K562 (cell line): ENCODE measurements at regions not wholly inside any gene's neighbourhood (a gene's known extent, or its start where the extent isn't known, plus 50 kb on each side); places are given as distances from the start of the nearest gene placed in this dataset.

ENCODE experiments used
- ATAC-seq: fragments of 200-7000 bp; cut with Tn5 transposase; 3 replicates; pipeline ENCODE4 v1.9.1; 2020; ENCODE audit warnings: moderate library complexity
- BruUV-seq: library from RNA; stranded (reverse); fragments of 400-500 nt; replicated peaks from 2 replicates; lab custom pipeline; 2021; lab: Mats Ljungman, UMichigan
- CTCF ChIA-PET: fragments of 300-600 bp; formaldehyde crosslinking; extraction: SDS; loops from one replicate; lab custom pipeline; 2021; ENCODE audit warnings: low intra/inter-chr PET ratio; lab: Yijun Ruan, JAX
- POLR2A ChIA-PET: fragments of 300-600, 350-650 bp; sonication (Branson Sonifier 250); formaldehyde crosslinking; extraction: SDS; loops from one replicate; lab custom pipeline; 2021; ENCODE audit warnings: antibody characterized with exemption, inconsistent platforms; lab: Yijun Ruan, JAX
- DNase-seq, 4 experiments: peaks; one replicate each; pipeline versions ENCODE4 v3.0.0 to v3.0.0-alpha.2; 2011 to 2018; ENCODE audit warnings: low spot score in 3 of 4, mixed read lengths in 3 of 4; ENCODE audit errors: extremely low read depth in 1 of 4
- FAIRE-seq: peaks from 2 replicates; lab custom pipeline; 2011; peaks lifted over from hg19 to GRCh38; lab: Jason Lieb, UNC
- H2AFZ ChIP-seq: 2 replicates; pipeline ENCODE4 v1.6.0; 2011; ENCODE audit warnings: low read depth, low read length, control low read depth, inconsistent platforms
- H3K27ac ChIP-seq: fragments of 200-600 bp; 3 replicates; pipeline ENCODE4 v1.8.0; 2011; ENCODE audit warnings: low read depth, mild to moderate bottlenecking, control low read depth, inconsistent platforms, low read length, moderate library complexity, mixed read lengths; ENCODE audit errors: extremely low read depth
- H3K27me3 ChIP-seq, 2 experiments: fragments of 300-600 bp in 1 of 2; 2 replicates in 1 of 2; 3 replicates in 1 of 2; pipeline versions ENCODE4 v1.6.0 to v1.8.0; 2011; ENCODE audit warnings: inconsistent platforms in 2 of 2, low read length in 2 of 2, mild to moderate bottlenecking in 1 of 2, mixed read lengths in 1 of 2, moderate library complexity in 1 of 2; ENCODE audit not compliant: control insufficient read depth in 2 of 2, insufficient read depth in 2 of 2
- H3K36me3 ChIP-seq: fragments of 300-600 bp; 3 replicates; pipeline ENCODE4 v1.8.0; 2011; ENCODE audit warnings: mild to moderate bottlenecking, low read length, inconsistent platforms; ENCODE audit not compliant: control insufficient read depth, insufficient read depth
- H3K4me1 ChIP-seq, 2 experiments: fragments of 200-600 bp in 1 of 2; replicated peaks in 1 of 2; 2 replicates in 1 of 2; 3 replicates in 1 of 2; pipeline versions ENCODE4 v1.5.1 to v1.8.0; 2011; ENCODE audit warnings: inconsistent platforms in 2 of 2, low read length in 2 of 2, mild to moderate bottlenecking in 1 of 2, mixed read lengths in 1 of 2, moderate library complexity in 1 of 2; ENCODE audit not compliant: control insufficient read depth in 2 of 2, insufficient read depth in 2 of 2
- H3K4me2 ChIP-seq: 2 replicates; pipeline ENCODE4 v1.6.1; 2011; ENCODE audit warnings: low read length, control low read depth, inconsistent platforms, mixed read lengths; ENCODE audit not compliant: insufficient read depth
- H3K4me3 ChIP-seq: fragments of 200-600 bp; sonication (generic), shearing (Covaris generic); 2 replicates; pipeline ENCODE4 v1.5.1; 2016; ENCODE audit warnings: control low read depth, inconsistent platforms
- H3K79me2 ChIP-seq: fragments of 200-600 bp; 3 replicates; pipeline ENCODE4 v1.8.0; 2011; ENCODE audit warnings: low read length, inconsistent platforms; ENCODE audit not compliant: control insufficient read depth, insufficient read depth
- H3K9ac ChIP-seq, 2 experiments: 2 replicates each; pipeline versions ENCODE4 v1.6.0 to v1.6.1; 2011; ENCODE audit warnings: low read depth in 2 of 2, low read length in 2 of 2, control low read depth in 1 of 2, inconsistent platforms in 1 of 2, mild to moderate bottlenecking in 1 of 2, mixed read lengths in 1 of 2; ENCODE audit not compliant: insufficient read depth in 1 of 2
- H3K9me1 ChIP-seq: one replicate; pipeline ENCODE4 v1.6.0; 2011; ENCODE audit warnings: inconsistent platforms, mild to moderate bottlenecking, low read length, moderate library complexity; ENCODE audit not compliant: control insufficient read depth, insufficient read depth
- H3K9me3 ChIP-seq: replicated peaks from 2 replicates; pipeline ENCODE4 v1.5.1; 2011; ENCODE audit warnings: low read depth, low read length, inconsistent platforms; ENCODE audit not compliant: control insufficient read depth, insufficient read depth
- H4K20me1 ChIP-seq: replicated peaks from 2 replicates; pipeline ENCODE4 v1.6.1; 2011; ENCODE audit warnings: low read length, inconsistent platforms, mixed read lengths; ENCODE audit not compliant: control insufficient read depth, insufficient read depth
- BCOR ChIP-seq: fragments of 450-650 bp; IDR thresholded peaks from 2 replicates; pipeline ENCODE4 v1.6.1; 2016
- CTBP1 ChIP-seq: fragments of 450-650 bp; IDR thresholded peaks from 2 replicates; pipeline ENCODE4 v1.6.1; 2016; ENCODE audit warnings: borderline replicate concordance
- GTF2F1 ChIP-seq: IDR thresholded peaks from 2 replicates; pipeline ENCODE4 v1.6.1; 2011; ENCODE audit warnings: low read depth, low read length, improper control_type of control experiment
- KAT7 ChIP-seq: sonication (generic); formaldehyde crosslinking; IDR thresholded peaks from 2 replicates; pipeline ENCODE4 v1.8.0; 2022; ENCODE audit warnings: missing genetic modification reagents, mild to moderate bottlenecking, borderline replicate concordance
- MNT ChIP-seq, 2 experiments: fragments of 450-650 bp; conservative IDR thresholded peaks; 2 replicates each; pipeline ENCODE4 v1.6.1; 2017; ENCODE audit warnings: mild to moderate bottlenecking in 2 of 2, moderate library complexity in 2 of 2
- MXI1 ChIP-seq: IDR thresholded peaks from 2 replicates; pipeline ENCODE4 v1.6.1; 2011; ENCODE audit warnings: low read depth, mild to moderate bottlenecking, improper control_type of control experiment, low read length
- NR4A1 ChIP-seq, 2 experiments: fragments of 250-450 bp in 1 of 2; fragments of 450-650 bp in 1 of 2; sonication (Bioruptor Pico) in 1 of 2; IDR thresholded peaks; 2 replicates each; pipeline versions ENCODE4 v1.4.0 to v1.6.1; 2016 to 2020; ENCODE audit warnings: mild to moderate bottlenecking in 2 of 2, missing compliant biosample characterization in 1 of 2, missing genetic modification characterization in 1 of 2, moderate library complexity in 1 of 2
- SREBF2 ChIP-seq: sonication (generic); formaldehyde crosslinking; IDR thresholded peaks from 2 replicates; pipeline ENCODE4 v1.4.0; 2020; ENCODE audit warnings: mild to moderate bottlenecking, missing genetic modification reagents
- TRIM24 ChIP-seq, 2 experiments: fragments of 450-650 bp; IDR thresholded peaks; 2 replicates each; pipeline ENCODE4 v1.6.1; 2016
- ZFPM2 ChIP-seq: fragments of 250-450 bp; sonication (Bioruptor Pico); IDR thresholded peaks from 2 replicates; pipeline ENCODE4 v1.5.1; 2022; ENCODE audit warnings: mild to moderate bottlenecking
- ZNF121 ChIP-seq: sonication (generic); formaldehyde crosslinking; conservative IDR thresholded peaks from 2 replicates; pipeline ENCODE4 v1.8.0; 2022; ENCODE audit warnings: missing genetic modification reagents
- ZNF134 ChIP-seq: fragments of 250-450 bp; sonication (Bioruptor Pico); conservative IDR thresholded peaks from 2 replicates; pipeline ENCODE4 v1.4.0; 2020
- ZNF41 ChIP-seq: fragments of 250-450 bp; sonication (Bioruptor Pico); conservative IDR thresholded peaks from 2 replicates; pipeline ENCODE4 v1.4.0; 2020; ENCODE audit warnings: mild to moderate bottlenecking
- ZNF584 ChIP-seq: fragments of 200-800 bp; sonication (Bioruptor generic); IDR thresholded peaks from 2 replicates; pipeline ENCODE4 v1.6.1; 2016; ENCODE audit warnings: low read depth, mild to moderate bottlenecking, missing genetic modification characterization, missing compliant biosample characterization
- ZNF77 ChIP-seq: fragments of 250-450 bp; sonication (Bioruptor Pico); IDR thresholded peaks from 2 replicates; pipeline ENCODE4 v1.5.0; 2020
- WGBS: fragments of 100-300 bp; shearing (Covaris generic); methylation state at CpG from one replicate; pipeline ENCODE4 v1.1.6; 2016; ENCODE audit warnings: low coverage, mixed read lengths; ENCODE audit not compliant: insufficient coverage; ENCODE audit errors: missing lambda C conversion rate; 5-methylcytosine and 5-hydroxymethylcytosine counted together
- in situ Hi-C: fragments of 300-500 bp; cut with MboI; formaldehyde crosslinking; loops from 4 replicates; pipeline ENCODE4 v1.15.0; 2018; ENCODE audit warnings: inconsistent platforms, mixed read lengths
- intact Hi-C: fragments of 100-400 bp; cut with micrococcal nuclease; formaldehyde crosslinking; loops from 2 replicates; pipeline ENCODE4 v1.14.2; 2022
- TF ChIP-seq, protein P1 (sequence below): sonication (generic); formaldehyde crosslinking; IDR thresholded peaks from 2 replicates; pipeline ENCODE4 v1.8.1; 2023; ENCODE audit warnings: mild to moderate bottlenecking, missing genetic modification reagents

DNA sequence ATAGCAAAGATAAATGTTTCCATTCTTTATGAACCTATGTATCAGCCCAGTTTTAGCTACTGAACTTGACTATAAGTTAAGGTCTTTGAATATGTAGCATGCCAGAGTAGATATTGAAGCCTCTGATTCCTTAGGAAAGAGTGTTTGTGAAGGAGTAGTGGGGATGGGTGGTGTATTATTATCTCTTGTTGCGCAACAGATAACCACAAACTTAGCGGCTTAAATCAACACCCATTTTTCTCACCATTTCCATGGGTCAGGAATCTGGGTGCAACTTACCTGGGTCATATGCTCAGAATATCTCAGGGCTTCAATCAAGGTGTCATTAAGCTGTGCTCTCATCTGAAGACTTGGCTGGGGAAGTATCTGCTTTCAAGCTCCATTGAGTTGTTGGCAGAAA, 251.4 kb upstream of the PUDP start:
- H3K27me3 ChIP-seq, result no peaks in the 10 kb centered on the region
- ChIA-PET CTCF (no interaction called here), POLR2A (no interaction called here)
- no peaks in the 10 kb centered on the region for H4K20me1 ChIP-seq
- DNase-seq (no peak), FAIRE-seq (no peak), ATAC-seq (no peak)
- no peaks in the 10 kb centered on the region for H3K36me3 ChIP-seq
- no peaks in the 10 kb centered on the region for H3K4me1 ChIP-seq
- H3K4me2 ChIP-seq, result no peak overlapping the region
- in situ Hi-C loops, result no loop called here
- intact Hi-C loops, result no loop called here
- no peak overlapping the region for H3K4me3 ChIP-seq
- H3K79me2 ChIP-seq, result no peaks in the 10 kb centered on the region
- TF ChIP-seq ZNF584 (no peak), ZNF41 (no peak), ZNF121 (CRISPR knock-in tag) (no peak)
- TF ChIP-seq, protein P1, sequence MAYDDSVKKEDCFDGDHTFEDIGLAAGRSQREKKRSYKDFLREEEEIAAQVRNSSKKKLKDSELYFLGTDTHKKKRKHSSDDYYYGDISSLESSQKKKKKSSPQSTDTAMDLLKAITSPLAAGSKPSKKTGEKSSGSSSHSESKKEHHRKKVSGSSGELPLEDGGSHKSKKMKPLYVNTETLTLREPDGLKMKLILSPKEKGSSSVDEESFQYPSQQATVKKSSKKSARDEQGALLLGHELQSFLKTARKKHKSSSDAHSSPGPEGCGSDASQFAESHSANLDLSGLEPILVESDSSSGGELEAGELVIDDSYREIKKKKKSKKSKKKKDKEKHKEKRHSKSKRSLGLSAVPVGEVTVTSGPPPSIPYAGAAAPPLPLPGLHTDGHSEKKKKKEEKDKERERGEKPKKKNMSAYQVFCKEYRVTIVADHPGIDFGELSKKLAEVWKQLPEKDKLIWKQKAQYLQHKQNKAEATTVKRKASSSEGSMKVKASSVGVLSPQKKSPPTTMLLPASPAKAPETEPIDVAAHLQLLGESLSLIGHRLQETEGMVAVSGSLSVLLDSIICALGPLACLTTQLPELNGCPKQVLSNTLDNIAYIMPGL, result no peak
- 0% methylated on average over 2 of the region's 2 CpGs for WGBS
- H3K9me1 ChIP-seq, result no peaks in the 10 kb centered on the region
- H3K9me3 ChIP-seq, result no peaks in the 10 kb centered on the region
- no peak overlapping the region for H3K9ac ChIP-seq
- BruUV-seq, result no TSS peak
- no peak overlapping the region for H2AFZ ChIP-seq
- no peak overlapping the region for H3K27ac ChIP-seq

DNA sequence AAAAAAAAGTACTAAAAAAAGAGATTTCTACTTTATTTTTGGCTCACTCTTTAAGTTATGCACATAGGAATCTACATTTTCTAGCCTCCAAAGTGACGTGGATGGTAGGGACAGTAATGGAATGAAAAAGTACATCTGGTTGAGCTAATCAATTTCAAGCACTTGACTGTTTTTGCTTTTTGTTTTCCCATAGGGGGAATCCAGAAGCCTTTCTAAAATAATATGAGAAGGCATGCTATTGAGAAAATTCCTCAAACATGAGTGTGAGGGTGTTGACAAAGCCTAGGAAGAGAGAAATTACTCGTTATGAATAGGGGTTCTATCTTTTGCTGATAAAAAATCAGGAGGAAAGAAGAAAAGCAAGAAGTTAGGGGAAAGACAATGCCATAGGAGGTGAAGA, 242.5 kb upstream of the PUDP start:
- WGBS, result 0% methylated on average over 2 of the region's 2 CpGs
- Histone ChIP-seq H4K20me1 (no peaks in the 10 kb centered on the region), H3K9me1 (no peaks in the 10 kb centered on the region), H3K9me3 (no peaks in the 10 kb centered on the region), H2AFZ (no peak overlapping the region), H3K27ac (no peak overlapping the region), H3K4me3 (no peak overlapping the region), H3K4me1 (no peaks in the 10 kb centered on the region), H3K36me3 (no peaks in the 10 kb centered on the region), H3K9ac (no peak overlapping the region), H3K4me2 (no peak overlapping the region), H3K79me2 (no peaks in the 10 kb centered on the region), H3K27me3 (no peaks in the 10 kb centered on the region)
- FAIRE-seq, result no peak
- DNase-seq, result no peak
- no peak for ATAC-seq
- ChIA-PET CTCF (no interaction called here), POLR2A (no interaction called here)
- no TSS peak for BruUV-seq
- intact Hi-C loops (no loop called here), in situ Hi-C loops (no loop called here)
- TF ChIP-seq SREBF2 (CRISPR knock-in tag) (no peak), MNT (conservative IDR thresholded peaks at IDR 0.05) (no peak), ZNF134 (CRISPR knock-in tag) (no peak), GTF2F1 (no peak), ZNF77 (CRISPR knock-in tag) (no peak), KAT7 (no peak), NR4A1 (CRISPR knock-in tag; IDR thresholded peaks at IDR 0.05) (no peak), NR4A1 (tag; IDR thresholded peaks at IDR 0.05) (no peak), CTBP1 (no peak), TRIM24 (IDR thresholded peaks at IDR 0.05) (no peak), MXI1 (no peak), BCOR (no peak), ZFPM2 (CRISPR knock-in tag) (no peak)
